ENCODE measurements at regions not wholly inside any gene's neighbourhood (a gene's known extent, or its start where the extent isn't known, plus 50 kb on each side); places are given as distances from the start of the nearest gene placed in this dataset.

DNA sequence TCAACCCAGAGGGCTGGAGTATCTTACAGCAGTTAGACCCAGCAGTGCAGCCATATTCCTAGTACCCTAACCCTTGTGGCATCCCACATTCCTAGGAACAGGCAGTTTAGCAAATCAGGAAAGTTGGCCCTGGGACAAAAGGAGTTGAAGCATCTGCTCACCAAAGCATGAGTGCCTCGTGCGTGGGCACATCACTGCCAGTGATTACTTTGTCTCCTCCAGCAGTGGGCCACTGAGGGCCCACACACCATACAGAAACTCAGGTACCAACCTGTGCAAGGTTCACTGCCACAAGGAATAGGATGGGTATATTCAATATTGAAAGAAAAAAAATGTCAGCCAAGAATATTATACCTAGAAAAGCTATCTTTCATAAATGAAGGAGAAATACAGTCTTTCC, 227.5 kb upstream of the CNTN5 start:
- DNase-seq = no peak
- WGBS, 3 donors = 92 to 98% (median 93%) methylated on average over 2 of the region's 2 CpGs
- Histone ChIP-seq H3K4me1 (ENCODE audit: insufficient read depth) (no peaks in the 10 kb centered on the region), H3K27ac (no peak overlapping the region), H3K9me3 (no peaks in the 10 kb centered on the region), H3K27me3 (no peaks in the 10 kb centered on the region), H3K36me3 (no peaks in the 10 kb centered on the region), H3K4me3 (no peak overlapping the region)
- intact Hi-C loops (cut with DNase I) = no loop called here
- TF ChIP-seq POLR2A (IDR thresholded peaks at IDR 0.05) = no peak
- TF ChIP-seq, protein P1, sequence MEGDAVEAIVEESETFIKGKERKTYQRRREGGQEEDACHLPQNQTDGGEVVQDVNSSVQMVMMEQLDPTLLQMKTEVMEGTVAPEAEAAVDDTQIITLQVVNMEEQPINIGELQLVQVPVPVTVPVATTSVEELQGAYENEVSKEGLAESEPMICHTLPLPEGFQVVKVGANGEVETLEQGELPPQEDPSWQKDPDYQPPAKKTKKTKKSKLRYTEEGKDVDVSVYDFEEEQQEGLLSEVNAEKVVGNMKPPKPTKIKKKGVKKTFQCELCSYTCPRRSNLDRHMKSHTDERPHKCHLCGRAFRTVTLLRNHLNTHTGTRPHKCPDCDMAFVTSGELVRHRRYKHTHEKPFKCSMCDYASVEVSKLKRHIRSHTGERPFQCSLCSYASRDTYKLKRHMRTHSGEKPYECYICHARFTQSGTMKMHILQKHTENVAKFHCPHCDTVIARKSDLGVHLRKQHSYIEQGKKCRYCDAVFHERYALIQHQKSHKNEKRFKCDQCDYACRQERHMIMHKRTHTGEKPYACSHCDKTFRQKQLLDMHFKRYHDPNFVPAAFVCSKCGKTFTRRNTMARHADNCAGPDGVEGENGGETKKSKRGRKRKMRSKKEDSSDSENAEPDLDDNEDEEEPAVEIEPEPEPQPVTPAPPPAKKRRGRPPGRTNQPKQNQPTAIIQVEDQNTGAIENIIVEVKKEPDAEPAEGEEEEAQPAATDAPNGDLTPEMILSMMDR (IDR thresholded peaks at IDR 0.05) = no peak
- no peak for TF ChIP-seq EP300 (IDR thresholded peaks at IDR 0.05)

- H3K27me3 ChIP-seq = no peaks in the 10 kb centered on the region
- no peak for DNase-seq
These were observed 222.4 kb upstream of the CNTN5 start for GRCh38 chr11:98798333-98798732.

DNA sequence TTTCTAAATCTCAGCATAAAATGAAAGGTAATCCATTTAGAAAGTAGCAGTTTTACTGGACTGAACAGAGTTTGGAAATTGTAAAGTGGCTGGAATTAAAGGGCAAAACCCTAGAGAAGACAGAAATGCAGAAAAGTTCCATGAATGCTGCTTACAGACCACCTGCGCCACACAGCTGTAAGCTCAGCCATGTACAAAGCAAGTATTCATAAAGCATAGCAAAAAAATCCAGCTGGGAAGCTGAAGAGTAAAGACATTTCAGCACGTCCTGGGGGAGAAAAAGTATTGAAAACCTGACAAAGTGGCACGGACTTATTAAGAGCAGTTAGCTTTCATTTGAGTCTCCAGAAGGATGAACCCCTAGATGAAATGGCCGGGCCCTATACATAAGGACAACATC, 220.1 kb upstream of the CNTN5 start:
- Histone ChIP-seq H3K27me3 (no peaks in the 10 kb centered on the region), H3K27ac (no peak overlapping the region), H3K4me3 (no peak overlapping the region), H3K36me3 (no peaks in the 10 kb centered on the region), H3K9me3 (no peaks in the 10 kb centered on the region), H3K4me1 (ENCODE audit: insufficient read depth) (no peaks in the 10 kb centered on the region)
- intact Hi-C loops (cut with DNase I) = no loop called here
- WGBS, 3 donors = 81 to 86% (median 82%) methylated on average over 4 of the region's 4 CpGs
- DNase-seq = no peak
- TF ChIP-seq EP300 (IDR thresholded peaks at IDR 0.05) (no peak), POLR2A (IDR thresholded peaks at IDR 0.05) (no peak)
- TF ChIP-seq, protein P1 (IDR thresholded peaks at IDR 0.05) = no peak

More at GRCh38 chr11:98798333-98798732, 222.4 kb upstream of the CNTN5 start:
- intact Hi-C loops (cut with DNase I) = no loop called here
- no peaks in the 10 kb centered on the region for H3K36me3 ChIP-seq
- H3K9me3 ChIP-seq = no peaks in the 10 kb centered on the region
- H3K4me3 ChIP-seq = no peak overlapping the region
- no peaks in the 10 kb centered on the region for H3K4me1 ChIP-seq (ENCODE audit: insufficient read depth)
- TF ChIP-seq EP300 (IDR thresholded peaks at IDR 0.05) = no peak
- TF ChIP-seq, protein P1 (IDR thresholded peaks at IDR 0.05) = no peak
- TF ChIP-seq POLR2A (IDR thresholded peaks at IDR 0.05) = no peak
- H3K27ac ChIP-seq = no peak overlapping the region

- Histone ChIP-seq H3K27ac (no peak overlapping the region), H3K36me3 (no peaks in the 10 kb centered on the region), H3K27me3 (no peaks in the 10 kb centered on the region), H3K4me3 (no peak overlapping the region), H3K9me3 (no peaks in the 10 kb centered on the region), H3K4me1 (ENCODE audit: insufficient read depth) (no peaks in the 10 kb centered on the region)
- 77 to 96% (median 81%) methylated on average over 1 of the region's 1 CpG for whole genome bisulfite sequencing, 3 donors
- TF ChIP-seq EP300 (IDR thresholded peaks at IDR 0.05) = no peak
- no peak for TF ChIP-seq POLR2A (IDR thresholded peaks at IDR 0.05)
- intact Hi-C loops (cut with DNase I) = no loop called here
- no peak for DNase-seq
These were observed 191.6 kb upstream of the CNTN5 start for GRCh38 chr11:98828986-98829708.

GRCh38 chr11:98829971-98830370, 190.8 kb upstream of the CNTN5 start:
- DNase-seq = no peak
- 38 to 49% (median 42%) methylated on average over 2 of the region's 2 CpGs for WGBS, 3 donors
- Histone ChIP-seq H3K27ac (no peak overlapping the region), H3K36me3 (no peaks in the 10 kb centered on the region), H3K4me1 (ENCODE audit: insufficient read depth) (no peaks in the 10 kb centered on the region), H3K27me3 (no peaks in the 10 kb centered on the region), H3K9me3 (no peaks in the 10 kb centered on the region), H3K4me3 (no peak overlapping the region)
- intact Hi-C loops (cut with DNase I) = no loop called here
- TF ChIP-seq, protein P1 (IDR thresholded peaks at IDR 0.05) = no peak
- no peak for TF ChIP-seq EP300 (IDR thresholded peaks at IDR 0.05)
